Epithelial cell of esophagus (primary cell): ENCODE measurements at regions not wholly inside any gene's neighbourhood (a gene's known extent, or its start where the extent isn't known, plus 50 kb on each side); places are given as distances from the start of the nearest gene placed in this dataset.

Experiments used
- DNase-seq: peaks from one replicate; pipeline ENCODE4 v3.0.0; 2010; ENCODE audit warnings: low read depth
- H3K4me3 ChIP-seq: 2 replicates; pipeline ENCODE4 v1.5.1; 2011; ENCODE audit warnings: mild to moderate bottlenecking, low read length, control low read depth
- CTCF ChIP-seq: IDR thresholded peaks from 2 replicates; pipeline ENCODE4 v1.5.1; 2011; ENCODE audit warnings: low read depth, mild to moderate bottlenecking, low read length, control low read depth, inconsistent platforms; ENCODE audit not compliant: insufficient read depth; ENCODE audit errors: missing control alignments

- no peak for DNase-seq
- no peak overlapping the region for H3K4me3 ChIP-seq
- TF ChIP-seq CTCF: no peak
Observed at GRCh38 chr16:26777821-26778220, 288.9 kb upstream of the C16orf82 start.

DNA sequence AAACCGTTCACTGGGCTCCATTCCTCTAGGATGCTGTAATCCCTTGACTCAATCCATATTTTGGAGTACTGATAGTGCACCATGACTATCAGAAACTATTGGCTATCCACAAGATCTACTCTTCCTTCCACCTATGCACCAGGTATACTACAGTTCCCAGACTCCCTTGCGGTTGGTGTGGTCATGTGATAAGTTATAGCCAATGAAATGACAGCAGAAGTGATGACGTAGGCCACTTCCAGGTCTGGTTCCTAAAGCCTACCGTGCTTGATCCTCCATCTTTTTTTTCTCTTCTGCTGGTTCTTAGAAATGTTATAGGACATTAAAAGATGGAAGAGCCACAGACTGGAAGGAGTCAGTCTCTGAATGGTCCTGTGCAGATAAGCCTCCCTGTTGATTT lies 278.8 kb upstream of the C16orf82 start:
- no peak for TF ChIP-seq CTCF
- no peak overlapping the region for H3K4me3 ChIP-seq
- no peak for DNase-seq

DNA sequence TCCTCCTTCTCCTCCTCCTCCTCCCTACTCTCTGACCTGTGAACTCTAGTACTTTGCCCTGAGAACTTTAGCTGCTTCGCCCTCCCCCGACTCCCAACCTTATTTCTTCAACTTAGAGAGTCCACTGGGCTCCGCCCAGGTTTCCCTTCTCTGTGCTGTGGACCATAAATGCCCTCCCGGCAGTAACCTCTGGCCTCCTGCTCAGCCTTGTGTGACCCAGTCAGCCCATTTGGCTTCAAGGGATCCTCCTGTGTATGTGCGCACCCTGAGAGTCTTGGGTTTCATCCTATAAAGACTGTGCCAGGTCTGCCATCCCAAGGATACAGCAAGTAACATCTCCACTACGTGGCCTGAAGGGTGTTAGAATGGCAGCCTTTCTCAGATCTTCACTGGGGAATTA lies 275.6 kb upstream of the C16orf82 start:
- H3K4me3 ChIP-seq: no peak overlapping the region
- TF ChIP-seq CTCF: no peak
- DNase-seq: no peak

- no peak overlapping the region for H3K4me3 ChIP-seq
- no peak for DNase-seq
- no peak for TF ChIP-seq CTCF
Observed at GRCh38 chr16:26795184-26795583, 271.5 kb upstream of the C16orf82 start.

DNA sequence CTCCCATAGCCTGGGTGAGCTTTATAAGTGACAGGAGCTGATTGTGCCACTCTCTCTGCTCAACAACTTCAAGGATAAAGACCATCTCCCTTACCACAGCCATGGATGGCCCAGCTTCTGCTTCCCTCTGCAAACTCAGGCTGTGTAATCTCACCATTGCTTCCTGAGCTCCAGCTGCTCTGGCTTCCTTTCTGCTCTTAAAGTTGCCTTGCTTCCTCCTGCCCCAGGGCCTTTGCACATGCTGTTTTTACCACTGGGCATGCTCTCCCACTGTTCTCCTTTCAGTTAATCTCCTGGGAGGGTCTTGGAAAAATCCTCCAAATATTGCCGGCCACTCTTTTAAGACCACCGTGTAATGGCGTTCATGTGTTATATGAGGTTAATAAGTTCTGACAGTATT lies 265.1 kb upstream of the C16orf82 start:
- no peak overlapping the region for H3K4me3 ChIP-seq
- no peak for TF ChIP-seq CTCF
- no peak for DNase-seq

- H3K4me3 ChIP-seq: no peak overlapping the region
- TF ChIP-seq CTCF: no peak
- no peak for DNase-seq
Observed at GRCh38 chr16:26802440-26802839, 264.3 kb upstream of the C16orf82 start.

DNA sequence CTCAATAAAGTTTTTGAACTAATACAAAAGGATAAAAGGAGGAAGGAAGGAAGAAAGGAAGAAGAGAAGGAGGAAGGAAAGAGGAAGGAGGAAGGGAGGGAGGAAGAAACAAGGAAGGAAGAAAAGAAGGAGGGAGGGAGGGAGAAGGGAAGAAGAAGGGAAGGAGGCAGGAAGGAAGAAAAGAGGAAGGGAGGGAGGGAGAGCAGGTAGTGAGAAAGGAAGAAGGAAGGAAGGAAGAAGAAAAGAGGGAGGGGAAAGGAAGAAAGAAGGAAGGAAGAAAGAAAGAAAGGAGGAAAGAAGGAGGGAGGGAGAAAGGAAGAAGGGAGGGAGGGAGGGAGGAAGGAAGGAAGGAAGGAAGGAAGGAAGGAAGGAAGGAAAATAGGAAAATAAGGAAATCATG lies 263.8 kb upstream of the C16orf82 start:
- no peak overlapping the region for H3K4me3 ChIP-seq
- no peak for TF ChIP-seq CTCF
- no peak for DNase-seq
